ENCODE measurements at regions not wholly inside any gene's neighbourhood (a gene's known extent, or its start where the extent isn't known, plus 50 kb on each side); places are given as distances from the start of the nearest gene placed in this dataset.

GRCh38 chr2:129756276-129756675 is 223.2 kb upstream of the RAB6C start:
- no peak overlapping the region for H3K4me3 ChIP-seq (ENCODE audit: low read depth, low read length)
- no peak for TF ChIP-seq CTCF (IDR thresholded peaks at IDR 0.05; ENCODE audit: insufficient read depth, low read depth, low read length)
- no peak for DNase-seq (ENCODE audit: low read depth)

DNA sequence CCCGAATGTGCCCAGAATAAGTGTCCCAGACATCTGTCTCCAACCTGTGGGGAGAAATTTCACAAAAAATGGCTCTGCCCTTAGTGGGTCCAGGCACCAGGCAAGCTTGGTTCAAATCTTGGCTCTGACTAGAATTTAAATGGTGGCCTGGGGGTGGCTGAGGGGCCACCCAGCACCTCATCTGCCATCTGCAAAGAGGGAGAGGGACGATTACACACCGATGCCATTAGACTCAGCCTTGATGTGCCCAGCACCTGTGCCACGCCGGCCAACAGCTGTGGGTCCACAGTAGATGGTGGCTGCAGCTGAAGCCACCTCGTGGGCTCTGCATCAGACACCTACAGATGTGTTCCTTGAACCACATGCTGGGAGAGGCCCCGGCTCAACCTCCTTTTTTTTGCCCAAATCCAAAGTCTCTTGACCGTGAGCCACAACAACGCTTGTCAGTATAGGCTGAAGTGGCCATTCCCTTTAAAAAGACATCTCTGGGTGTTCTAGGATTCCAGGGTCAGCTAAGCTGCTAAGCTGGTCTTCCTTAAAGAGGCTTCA is 222.0 kb upstream of the RAB6C start:
- no peak overlapping the region for H3K4me3 ChIP-seq (ENCODE audit: low read depth, low read length)
- TF ChIP-seq CTCF (IDR thresholded peaks at IDR 0.05; ENCODE audit: insufficient read depth, low read depth, low read length): no peak
- no peak for DNase-seq (ENCODE audit: low read depth)

- no peak for DNase-seq (ENCODE audit: low read depth)
- TF ChIP-seq CTCF (IDR thresholded peaks at IDR 0.05; ENCODE audit: insufficient read depth, low read depth, low read length): no peak
- H3K4me3 ChIP-seq (ENCODE audit: low read depth, low read length): no peak overlapping the region
These were observed 221.3 kb upstream of the RAB6C start for GRCh38 chr2:129757915-129758783.

- TF ChIP-seq CTCF (IDR thresholded peaks at IDR 0.05; ENCODE audit: insufficient read depth, low read depth, low read length): no peak
- no peak for DNase-seq (ENCODE audit: low read depth)
These were observed 220.5 kb upstream of the RAB6C start for GRCh38 chr2:129758784-129759471.

DNA sequence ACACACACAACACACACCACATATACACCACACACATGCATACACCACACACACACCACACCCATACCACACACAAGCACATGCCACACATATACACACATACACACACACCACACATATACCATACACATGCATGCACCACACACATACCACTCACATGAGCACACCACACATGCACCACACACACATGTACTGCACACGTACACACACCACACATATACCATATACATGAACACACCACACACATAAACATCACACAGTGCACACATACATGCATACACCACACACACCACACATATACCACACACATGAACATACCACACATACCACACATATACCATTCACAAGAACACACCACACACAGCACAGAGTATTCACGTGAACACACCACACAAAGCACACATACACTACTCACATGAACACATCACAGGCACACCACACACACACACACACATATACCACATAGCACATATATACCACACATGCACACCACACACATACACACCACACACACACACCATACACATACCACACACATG is 219.9 kb upstream of the RAB6C start:
- no peak for TF ChIP-seq CTCF (IDR thresholded peaks at IDR 0.05; ENCODE audit: insufficient read depth, low read depth, low read length)
- no peak overlapping the region for H3K4me3 ChIP-seq (ENCODE audit: low read depth, low read length)
- no peak for DNase-seq (ENCODE audit: low read depth)

More at GRCh38 chr2:129758784-129759471, 220.5 kb upstream of the RAB6C start:
- H3K4me3 ChIP-seq (ENCODE audit: low read depth, low read length): no peak overlapping the region

DNA sequence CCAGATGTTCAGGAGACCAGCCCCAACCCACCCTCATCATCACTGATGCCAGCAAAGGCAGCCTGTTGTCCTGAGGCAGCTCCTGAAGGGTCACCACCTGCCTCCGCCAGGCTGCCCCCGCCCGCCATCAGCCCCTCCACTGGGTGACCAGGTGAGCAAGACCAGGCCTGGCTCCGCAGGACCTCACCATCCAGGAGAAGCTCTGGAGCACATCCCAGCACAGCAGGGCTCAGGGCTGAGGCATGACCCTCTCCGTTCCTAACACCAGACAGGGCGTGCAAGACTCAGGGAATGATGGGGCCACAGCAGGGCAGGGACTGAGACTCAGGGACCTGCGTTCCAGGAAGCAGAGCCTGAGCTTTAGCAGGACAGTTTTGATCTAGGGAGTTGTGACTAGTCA is 218.8 kb upstream of the RAB6C start:
- no peak for TF ChIP-seq CTCF (IDR thresholded peaks at IDR 0.05; ENCODE audit: insufficient read depth, low read depth, low read length)
- DNase-seq (ENCODE audit: low read depth): no peak
- no peak overlapping the region for H3K4me3 ChIP-seq (ENCODE audit: low read depth, low read length)

All from fibroblast of villous mesenchyme (primary cell).